PC-3 (cell line): ENCODE measurements at regions not wholly inside any gene's neighbourhood (a gene's known extent, or its start where the extent isn't known, plus 50 kb on each side); places are given as distances from the start of the nearest gene placed in this dataset.

Experiments
- ATAC-seq: fragments of 200-7000 bp; cut with Tn5 transposase; 2 replicates; pipeline ENCODE4 v1.9.1; 2020; ENCODE audit warnings: mild to moderate bottlenecking, moderate library complexity
- BruUV-seq: library from RNA; stranded (reverse); fragments of 400-500 nt; replicated peaks from 2 replicates; lab custom pipeline; 2021; lab: Mats Ljungman, UMichigan
- CTCF ChIA-PET: fragments of 300-600 bp; sonication (Branson Sonifier 250); formaldehyde crosslinking; loops from one replicate; lab custom pipeline; 2022; ENCODE audit warnings: antibody characterized with exemption; lab: Charles Lee
- POLR2A ChIA-PET: fragments of 300-600 bp; sonication (Branson Sonifier 250); formaldehyde crosslinking; loops from one replicate; lab custom pipeline; 2022; ENCODE audit warnings: antibody characterized with exemption; ENCODE audit not compliant: unreplicated experiment; lab: Charles Lee
- DNase-seq: peaks from one replicate; pipeline ENCODE4 v3.0.0-alpha.2; 2015
- H2AFZ ChIP-seq: fragments of 300-600 bp; sonication (generic); 2 replicates; pipeline ENCODE4 v1.6.0; 2016; ENCODE audit warnings: antibody characterized with exemption, low read length
- H3F3A ChIP-seq: fragments of 300-600 bp; sonication (generic); one replicate; pipeline ENCODE4 v1.6.0; 2017; ENCODE audit warnings: antibody characterized with exemption, low read length, control low read depth, mild to moderate bottlenecking; ENCODE audit not compliant: unreplicated experiment
- H3K27ac ChIP-seq: fragments of 300-600 bp; sonication (generic); 2 replicates; pipeline ENCODE4 v1.5.1; 2016; ENCODE audit warnings: mild to moderate bottlenecking, low read length
- H3K27me3 ChIP-seq: fragments of 300-600 bp; sonication (generic); 2 replicates; pipeline ENCODE4 v1.6.1; 2016; ENCODE audit warnings: low read length, mixed read lengths
- H3K36me3 ChIP-seq: fragments of 300-600 bp; sonication (generic); 2 replicates; pipeline ENCODE4 v1.6.1; 2016; ENCODE audit warnings: low read depth, mixed run types, low read length, mixed read lengths
- H3K4me1 ChIP-seq: fragments of 300-600 bp; sonication (generic); 2 replicates; pipeline ENCODE4 v1.5.1; 2016; ENCODE audit warnings: low read length; ENCODE audit not compliant: insufficient read depth
- H3K4me2 ChIP-seq: fragments of 300-600 bp; sonication (generic); 2 replicates; pipeline ENCODE4 v1.6.0; 2016; ENCODE audit warnings: low read length
- H3K4me3 ChIP-seq: fragments of 300-600 bp; sonication (generic); 2 replicates; pipeline ENCODE4 v1.5.1; 2016; ENCODE audit warnings: mild to moderate bottlenecking, low read length, mixed read lengths
- H3K79me2 ChIP-seq: fragments of 300-600 bp; sonication (generic); 2 replicates; pipeline ENCODE4 v1.6.1; 2017; ENCODE audit warnings: low read length, mixed read lengths
- H3K9ac ChIP-seq: fragments of 300-600 bp; sonication (generic); 2 replicates; pipeline ENCODE4 v1.6.0; 2016; ENCODE audit warnings: mild to moderate bottlenecking, low read length
- H3K9me2 ChIP-seq: fragments of 300-600 bp; sonication (generic); replicated peaks from 2 replicates; pipeline ENCODE4 v1.6.1; 2016; ENCODE audit warnings: mixed run types, low read length, mixed read lengths
- H3K9me3 ChIP-seq: fragments of 300-600 bp; sonication (generic); 2 replicates; pipeline ENCODE4 v1.6.1; 2016; ENCODE audit warnings: low read length, mixed read lengths
- H4K20me1 ChIP-seq: fragments of 300-600 bp; sonication (generic); 2 replicates; pipeline ENCODE4 v1.6.1; 2016; ENCODE audit warnings: low read length, mixed read lengths
- EZH2 ChIP-seq: fragments of 300-600 bp; sonication (generic); IDR thresholded peaks from one replicate; pipeline ENCODE4 v1.6.1; 2017; ENCODE audit warnings: antibody characterized with exemption, mild to moderate bottlenecking, low read length; ENCODE audit not compliant: unreplicated experiment
- EZH2phosphoT487 ChIP-seq: fragments of 300-600 bp; sonication (generic); IDR thresholded peaks from 2 replicates; pipeline ENCODE4 v1.6.1; 2018; ENCODE audit warnings: mild to moderate bottlenecking, antibody characterized with exemption, low read length, borderline replicate concordance
- intact Hi-C: fragments of 100-400 bp; cut with micrococcal nuclease; formaldehyde crosslinking; loops from 2 replicates; pipeline ENCODE4 v1.9.0; 2023
- TF ChIP-seq, protein P1 (sequence below): fragments of 300-600 bp; sonication (generic); conservative IDR thresholded peaks from 2 replicates; pipeline ENCODE4 v1.5.1; 2017; ENCODE audit warnings: antibody characterized with exemption, low read depth, mild to moderate bottlenecking, low read length

GRCh38 chr20:7693761-7694160 is 246.5 kb downstream of the HAO1 start:
- H3K27ac ChIP-seq, result no peak overlapping the region
- TF ChIP-seq EZH2phosphoT487 (no peak), EZH2 (no peak)
- TF ChIP-seq, protein P1, sequence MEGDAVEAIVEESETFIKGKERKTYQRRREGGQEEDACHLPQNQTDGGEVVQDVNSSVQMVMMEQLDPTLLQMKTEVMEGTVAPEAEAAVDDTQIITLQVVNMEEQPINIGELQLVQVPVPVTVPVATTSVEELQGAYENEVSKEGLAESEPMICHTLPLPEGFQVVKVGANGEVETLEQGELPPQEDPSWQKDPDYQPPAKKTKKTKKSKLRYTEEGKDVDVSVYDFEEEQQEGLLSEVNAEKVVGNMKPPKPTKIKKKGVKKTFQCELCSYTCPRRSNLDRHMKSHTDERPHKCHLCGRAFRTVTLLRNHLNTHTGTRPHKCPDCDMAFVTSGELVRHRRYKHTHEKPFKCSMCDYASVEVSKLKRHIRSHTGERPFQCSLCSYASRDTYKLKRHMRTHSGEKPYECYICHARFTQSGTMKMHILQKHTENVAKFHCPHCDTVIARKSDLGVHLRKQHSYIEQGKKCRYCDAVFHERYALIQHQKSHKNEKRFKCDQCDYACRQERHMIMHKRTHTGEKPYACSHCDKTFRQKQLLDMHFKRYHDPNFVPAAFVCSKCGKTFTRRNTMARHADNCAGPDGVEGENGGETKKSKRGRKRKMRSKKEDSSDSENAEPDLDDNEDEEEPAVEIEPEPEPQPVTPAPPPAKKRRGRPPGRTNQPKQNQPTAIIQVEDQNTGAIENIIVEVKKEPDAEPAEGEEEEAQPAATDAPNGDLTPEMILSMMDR, result no peak
- ChIA-PET POLR2A (no interaction called here), CTCF (no interaction called here)
- no peaks in the 10 kb centered on the region for H3K27me3 ChIP-seq
- H3K9me2 ChIP-seq, result no peaks in the 10 kb centered on the region
- DNase-seq, result no peak
- H4K20me1 ChIP-seq, result no peaks in the 10 kb centered on the region
- no peaks in the 10 kb centered on the region for H3F3A ChIP-seq
- H3K4me2 ChIP-seq, result no peak overlapping the region
- intact Hi-C loops, result no loop called here
- H3K79me2 ChIP-seq, result no peaks in the 10 kb centered on the region
- no peaks in the 10 kb centered on the region for H3K36me3 ChIP-seq
- BruUV-seq, result no TSS peak
- no peaks in the 10 kb centered on the region for H3K9me3 ChIP-seq
- H2AFZ ChIP-seq, result no peak overlapping the region
- no peak overlapping the region for H3K4me3 ChIP-seq
- no peak overlapping the region for H3K9ac ChIP-seq
- no peak for ATAC-seq
- H3K4me1 ChIP-seq, result peaks cover 37% of the 10 kb centered on the region

- ChIA-PET POLR2A (no interaction called here), CTCF (no interaction called here)
- Histone ChIP-seq H3K4me2 (no peak overlapping the region), H4K20me1 (no peaks in the 10 kb centered on the region), H2AFZ (no peak overlapping the region), H3K4me3 (no peak overlapping the region), H3K4me1 (peaks cover 37% of the 10 kb centered on the region), H3F3A (no peaks in the 10 kb centered on the region), H3K36me3 (no peaks in the 10 kb centered on the region), H3K79me2 (no peaks in the 10 kb centered on the region), H3K27ac (0 out of 2 replicates have a peak overlapping the region, but pooled peaks have one; percentile 14), H3K27me3 (no peaks in the 10 kb centered on the region), H3K9ac (no peak overlapping the region), H3K9me2 (no peaks in the 10 kb centered on the region), H3K9me3 (no peaks in the 10 kb centered on the region)
- no TSS peak for BruUV-seq
- no peak for DNase-seq
- TF ChIP-seq, protein P1, result no peak
- TF ChIP-seq EZH2 (no peak), EZH2phosphoT487 (no peak)
- ATAC-seq, result no peak
- intact Hi-C loops, result no loop called here
Observed at GRCh38 chr20:7695051-7695495, 245.2 kb downstream of the HAO1 start.

DNA sequence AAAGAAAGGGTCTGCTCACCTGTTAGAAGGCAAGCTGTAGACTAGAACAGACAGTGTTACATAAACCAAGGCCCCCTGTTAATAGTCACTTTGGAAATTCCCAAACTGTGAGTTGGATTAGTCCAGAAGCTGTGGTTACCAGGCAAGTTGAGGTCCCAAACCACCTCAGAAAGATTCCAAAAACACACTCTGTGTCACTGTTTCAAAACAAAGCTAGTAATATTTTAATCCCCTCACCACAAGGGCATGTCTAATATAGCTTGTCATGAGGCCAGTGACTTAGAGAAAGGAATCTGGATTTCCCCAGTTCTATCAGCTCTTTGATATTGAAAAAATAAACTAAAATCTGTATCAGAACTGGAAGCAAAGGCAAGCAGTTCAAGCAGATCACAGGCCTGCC is 244.6 kb downstream of the HAO1 start:
- intact Hi-C loops, result no loop called here
- H3K79me2 ChIP-seq, result no peaks in the 10 kb centered on the region
- H3K36me3 ChIP-seq, result no peaks in the 10 kb centered on the region
- TF ChIP-seq EZH2 (no peak), EZH2phosphoT487 (no peak)
- TF ChIP-seq, protein P1, result no peak
- no peaks in the 10 kb centered on the region for H3K9me2 ChIP-seq
- CTCF ChIA-PET, result no interaction called here
- H3K4me3 ChIP-seq, result no peak overlapping the region
- no peaks in the 10 kb centered on the region for H3K9me3 ChIP-seq
- 0 out of 2 replicates have a peak overlapping the region, but pooled peaks have one; percentile 14 for H3K27ac ChIP-seq
- ATAC-seq, result no peak
- peaks cover 37% of the 10 kb centered on the region for H3K4me1 ChIP-seq
- no peaks in the 10 kb centered on the region for H3K27me3 ChIP-seq
- H2AFZ ChIP-seq, result no peak overlapping the region
- DNase-seq, result peak; percentile 54
- no peak overlapping the region for H3K9ac ChIP-seq
- POLR2A ChIA-PET, result no interaction called here
- no peaks in the 10 kb centered on the region for H3F3A ChIP-seq
- no peak overlapping the region for H3K4me2 ChIP-seq
- BruUV-seq, result no TSS peak
- H4K20me1 ChIP-seq, result no peaks in the 10 kb centered on the region
